ENCODE measurements at regions not wholly inside any gene's neighbourhood (a gene's known extent, or its start where the extent isn't known, plus 50 kb on each side); places are given as distances from the start of the nearest gene placed in this dataset.
"Not testable (repeated sequence)": the region's sequence is repeated elsewhere in the genome, so short reads cannot be mapped to it uniquely, and the experiment has no call there.

DNA sequence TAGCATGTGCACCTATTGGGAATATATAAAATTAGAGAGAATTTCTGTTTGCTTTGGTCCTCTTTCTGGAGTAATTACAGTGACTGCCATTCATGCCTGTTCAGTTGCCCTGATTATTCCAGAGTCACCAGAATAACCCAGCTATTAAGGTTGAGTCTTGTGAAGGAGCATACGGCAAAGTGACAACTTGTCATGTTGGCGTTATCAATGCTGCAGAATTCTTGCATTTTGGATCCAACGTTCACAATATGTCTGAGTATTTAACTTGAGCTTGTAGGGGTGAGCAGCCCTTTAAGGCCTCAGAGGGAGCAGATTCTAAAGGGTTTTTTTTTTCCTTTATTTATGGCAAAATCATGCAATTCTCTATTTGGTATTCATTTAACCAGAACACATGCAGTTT lies 419.4 kb upstream of the MGMT start:
- DNase-seq, result no peak

GRCh38 chr10:129048513-129048912 lies 418.5 kb upstream of the MGMT start:
- DNase-seq, result no peak

- DNase-seq, result no peak
These were observed 417.5 kb upstream of the MGMT start for GRCh38 chr10:129049501-129049900.

DNA sequence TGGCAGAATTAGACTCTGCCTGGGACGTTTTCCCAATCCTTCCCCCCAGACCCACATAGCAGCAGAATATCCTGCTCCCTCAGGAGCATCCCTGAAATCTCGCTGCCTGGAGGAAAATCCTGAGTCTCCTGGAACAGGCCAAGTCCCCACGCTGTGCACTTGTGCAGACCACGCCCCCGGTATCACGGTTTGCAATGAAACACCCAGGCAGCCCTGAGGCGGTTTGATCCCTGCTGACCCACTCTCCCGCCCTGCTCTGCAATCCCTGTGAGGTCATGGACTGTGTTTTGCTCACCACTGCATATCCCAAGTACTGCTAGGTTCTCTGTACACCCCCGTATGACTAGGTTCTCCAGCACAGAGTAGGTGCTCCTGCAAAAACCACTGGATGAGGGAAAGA lies 411.8 kb upstream of the MGMT start:
- DNase-seq, result no peak

DNA sequence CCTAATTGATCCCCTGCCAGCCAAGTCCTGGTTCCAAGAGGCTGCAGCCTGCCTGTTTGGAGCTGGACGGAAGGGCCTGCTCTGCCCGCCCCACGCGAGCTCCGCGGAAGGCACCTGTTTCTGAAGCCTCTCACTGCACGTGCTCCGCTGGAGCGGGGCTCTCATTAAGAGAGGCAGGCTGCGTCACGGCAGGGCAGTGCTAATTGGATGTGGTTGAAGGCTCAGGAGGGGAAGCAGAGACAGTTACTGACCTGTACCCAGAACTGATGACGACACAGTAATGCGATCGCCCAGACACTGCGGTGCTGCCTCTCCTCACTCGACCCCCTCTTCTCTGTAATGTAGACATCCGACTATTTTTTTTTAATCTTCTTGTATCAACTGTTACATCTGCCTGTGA lies 411.1 kb upstream of the MGMT start:
- peak; percentile 71 for DNase-seq

- no peak for DNase-seq
These were observed 410.0 kb upstream of the MGMT start for GRCh38 chr10:129056734-129057689.

- DNase-seq, result peak; percentile 74
These were observed 409.0 kb upstream of the MGMT start for GRCh38 chr10:129057856-129058663.

GRCh38 chr10:129058664-129059155 lies 408.3 kb upstream of the MGMT start:
- no peak for DNase-seq

DNA sequence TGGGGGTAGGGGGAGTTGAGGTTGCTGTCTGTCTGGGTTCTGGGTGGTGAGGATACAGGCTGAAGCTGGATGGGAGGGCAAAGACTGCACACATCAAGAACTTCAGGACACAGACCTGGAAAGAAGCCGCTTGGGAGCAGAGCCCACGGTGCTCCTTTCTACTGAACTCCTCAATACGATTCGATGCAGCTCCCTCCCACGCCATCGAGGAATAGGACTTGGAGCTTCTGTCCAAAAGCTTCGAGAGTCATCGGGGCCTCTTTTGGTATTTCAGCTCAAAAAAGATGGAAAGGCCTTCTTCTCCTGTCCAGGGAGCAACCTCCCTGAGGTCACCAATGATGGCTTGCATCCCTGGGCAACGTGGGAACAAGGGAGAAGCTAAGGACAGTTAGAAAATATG lies 407.1 kb upstream of the MGMT start:
- no peak for DNase-seq

GRCh38 chr10:129063212-129063611 lies 403.8 kb upstream of the MGMT start:
- DNase-seq, result no peak

GRCh38 chr10:129063877-129064276 lies 403.2 kb upstream of the MGMT start:
- DNase-seq, result no peak

- DNase-seq, result not testable (repeated sequence)
These were observed 400.5 kb upstream of the MGMT start for GRCh38 chr10:129066529-129066928.

GRCh38 chr10:129071411-129071810 lies 395.6 kb upstream of the MGMT start:
- DNase-seq, result not testable (repeated sequence)

DNA sequence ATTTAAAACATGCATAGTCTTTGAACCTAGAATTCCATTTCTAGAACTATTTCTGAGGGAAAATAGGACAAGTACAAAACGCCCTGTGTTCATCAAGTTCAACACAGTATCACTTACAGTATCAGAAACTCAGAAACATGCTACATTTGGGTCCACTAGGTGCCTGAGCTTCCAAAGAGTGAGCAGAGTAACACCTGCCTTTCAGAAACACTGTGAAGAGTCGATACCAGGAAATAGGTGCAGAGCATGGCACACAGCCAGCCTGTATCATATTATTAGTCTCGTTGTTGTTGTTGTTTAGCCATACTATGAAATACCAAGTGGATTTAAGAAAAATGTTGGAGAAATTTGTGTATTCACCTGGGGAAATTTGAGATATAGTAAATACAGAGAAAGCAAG lies 392.1 kb upstream of the MGMT start:
- DNase-seq, result no peak

GRCh38 chr10:129075508-129075907 lies 391.5 kb upstream of the MGMT start:
- no peak for DNase-seq

DNA sequence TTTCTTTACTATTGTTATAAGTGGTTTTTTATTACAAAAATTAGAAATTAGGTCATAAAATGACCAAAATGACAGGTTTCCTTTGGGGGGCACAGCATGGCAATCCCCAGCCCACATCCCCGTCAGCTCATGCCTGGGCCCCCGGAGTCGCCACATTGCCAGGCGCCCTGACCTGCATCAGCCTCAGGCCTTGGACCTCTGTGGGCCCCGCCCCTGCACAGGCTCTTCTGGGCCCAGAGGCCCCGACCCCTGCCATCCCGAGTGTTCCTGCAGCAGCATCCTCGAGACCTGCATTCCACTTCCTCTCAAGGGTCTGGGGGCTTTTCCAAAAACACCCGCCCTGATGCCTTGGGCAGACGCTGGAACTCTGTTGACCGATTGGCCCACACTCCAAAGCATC lies 391.1 kb upstream of the MGMT start:
- DNase-seq, result no peak

- peak; percentile 80 for DNase-seq
These were observed 388.7 kb upstream of the MGMT start for GRCh38 chr10:129078346-129078745.

- no peak for DNase-seq
These were observed 388.3 kb upstream of the MGMT start for GRCh38 chr10:129078746-129079145.

- peak; percentile 93 for DNase-seq
These were observed 387.3 kb upstream of the MGMT start for GRCh38 chr10:129079705-129080104.

GRCh38 chr10:129085811-129086210 lies 381.2 kb upstream of the MGMT start:
- DNase-seq, result no peak

DNA sequence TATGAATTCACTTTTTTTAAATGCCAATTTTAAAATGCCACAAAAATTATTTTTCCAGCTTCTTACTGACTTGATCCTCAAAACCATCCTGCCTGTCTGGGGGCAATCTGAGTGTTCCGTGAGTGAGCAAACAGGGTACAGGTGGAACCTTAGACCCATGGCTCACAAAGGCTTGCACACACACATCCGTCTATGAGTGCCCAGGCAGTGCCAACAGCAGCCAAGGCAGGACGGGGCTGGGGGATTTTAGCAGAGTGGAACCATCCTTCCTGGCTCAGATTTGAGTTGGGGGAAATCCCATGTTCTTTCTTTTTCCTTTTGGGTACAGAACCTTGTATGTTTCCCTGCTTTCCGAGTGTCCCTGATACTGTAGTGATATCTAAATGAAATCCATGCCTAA lies 377.7 kb upstream of the MGMT start:
- no peak for DNase-seq

DNA sequence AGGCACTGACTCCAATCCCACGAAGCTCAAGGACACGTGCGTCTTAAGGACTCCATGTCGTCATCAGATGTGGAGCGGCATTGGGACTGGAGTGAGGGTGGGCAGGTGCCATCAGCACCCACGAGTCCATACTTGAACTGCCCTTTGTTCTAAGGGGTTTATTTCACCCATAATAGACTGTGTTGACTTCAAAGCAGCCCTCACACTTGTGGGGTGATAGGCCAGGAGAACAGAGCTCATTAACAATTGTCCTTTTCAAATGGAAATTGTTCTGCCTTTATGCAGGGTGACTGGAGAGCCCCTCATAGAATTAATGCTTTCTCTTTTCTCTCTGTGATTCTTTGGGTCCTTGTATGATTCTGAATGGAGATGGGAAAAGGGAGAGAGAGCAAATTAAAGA lies 376.9 kb upstream of the MGMT start:
- DNase-seq, result no peak
